ENCODE measurements at regions not wholly inside any gene's neighbourhood (a gene's known extent, or its start where the extent isn't known, plus 50 kb on each side); places are given as distances from the start of the nearest gene placed in this dataset.
"Not testable (repeated sequence)": the region's sequence is repeated elsewhere in the genome, so short reads cannot be mapped to it uniquely, and the experiment has no call there.

DNA sequence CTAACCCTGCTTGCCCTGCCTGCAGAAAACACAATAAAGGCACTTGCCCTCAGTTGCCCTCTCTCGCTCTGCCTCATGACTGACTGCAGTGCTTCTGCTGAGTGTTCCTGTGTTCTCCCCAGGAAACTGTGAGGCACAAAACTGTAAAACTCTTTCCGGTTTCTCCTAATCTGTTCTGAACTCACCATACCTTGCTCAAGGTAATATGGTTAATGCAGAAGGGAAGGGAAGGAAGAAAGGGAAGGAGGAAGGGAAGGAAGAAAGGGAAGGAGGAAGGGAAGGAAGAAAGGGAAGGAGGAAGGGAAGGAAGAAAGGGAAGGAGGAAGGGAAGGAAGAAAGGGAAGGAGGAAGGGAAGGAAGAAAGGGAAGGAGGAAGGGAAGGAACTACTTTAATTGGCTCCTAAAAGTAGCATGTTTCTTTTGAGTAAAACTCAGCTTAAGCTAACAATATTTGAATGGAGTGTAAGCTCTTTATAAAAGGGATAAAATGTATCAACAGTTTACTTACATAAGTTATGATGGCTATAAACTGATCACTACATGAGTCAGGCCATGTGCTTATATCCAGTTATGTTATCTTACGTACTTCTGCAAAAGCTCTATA is 334.0 kb upstream of the CLEC14A start:
- DNase-seq (ENCODE audit: low read depth, low spot score) = no peak

DNA sequence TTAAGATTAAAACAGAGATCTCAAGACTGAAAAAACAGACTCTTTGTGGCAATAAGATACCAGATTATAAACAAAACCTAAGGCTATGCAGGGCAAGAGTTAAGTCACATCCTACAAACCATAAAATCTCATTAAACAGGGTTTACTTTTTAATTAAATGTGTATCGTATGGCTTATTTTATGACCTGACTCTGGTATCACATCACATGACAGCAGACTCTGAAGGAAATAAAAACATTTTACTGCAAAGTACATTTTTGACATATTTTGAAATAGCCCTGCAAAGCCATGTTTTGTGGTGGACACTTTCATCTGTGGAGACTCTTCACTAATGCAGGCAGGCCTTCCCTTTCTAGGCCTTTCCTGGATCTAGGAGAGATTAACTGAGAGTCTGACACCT is 327.6 kb upstream of the CLEC14A start:
- DNase-seq (ENCODE audit: low read depth, low spot score) = no peak

GRCh38 chr14:38578278-38578681 is 322.4 kb upstream of the CLEC14A start:
- DNase-seq (ENCODE audit: low read depth, low spot score) = no peak

- DNase-seq (ENCODE audit: low read depth, low spot score) = no peak
Measured at GRCh38 chr14:38567703-38568102, 311.8 kb upstream of the CLEC14A start.

- DNase-seq (ENCODE audit: low read depth, low spot score) = no peak
Measured at GRCh38 chr14:38561657-38562056, 305.8 kb upstream of the CLEC14A start.

DNA sequence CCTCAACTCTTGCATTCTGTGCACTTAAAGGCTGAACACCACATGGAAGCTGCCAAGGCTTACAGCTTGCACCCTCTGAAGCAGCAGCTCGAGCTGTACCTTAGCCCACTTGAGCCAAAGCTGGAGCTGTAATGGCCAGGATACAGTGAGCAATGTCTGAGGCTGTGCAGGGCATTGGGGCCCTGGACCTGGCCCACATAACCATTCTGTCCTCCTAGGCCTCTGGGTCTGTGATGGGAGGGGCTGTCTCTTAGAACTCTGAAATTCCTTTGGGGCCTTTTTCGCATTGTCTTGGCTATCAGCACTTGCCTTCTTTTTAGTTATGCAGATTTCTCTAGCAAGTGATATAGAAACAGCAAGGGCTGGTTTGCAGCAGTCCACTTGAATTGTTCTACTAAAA is 303.8 kb upstream of the CLEC14A start:
- DNase-seq (ENCODE audit: low read depth, low spot score) = no peak

- not testable (repeated sequence) for DNase-seq (ENCODE audit: low read depth, low spot score)
Measured at GRCh38 chr14:38557391-38557790, 301.5 kb upstream of the CLEC14A start.

- no peak for DNase-seq (ENCODE audit: low read depth, low spot score)
Measured at GRCh38 chr14:38556252-38556651, 300.4 kb upstream of the CLEC14A start.

DNA sequence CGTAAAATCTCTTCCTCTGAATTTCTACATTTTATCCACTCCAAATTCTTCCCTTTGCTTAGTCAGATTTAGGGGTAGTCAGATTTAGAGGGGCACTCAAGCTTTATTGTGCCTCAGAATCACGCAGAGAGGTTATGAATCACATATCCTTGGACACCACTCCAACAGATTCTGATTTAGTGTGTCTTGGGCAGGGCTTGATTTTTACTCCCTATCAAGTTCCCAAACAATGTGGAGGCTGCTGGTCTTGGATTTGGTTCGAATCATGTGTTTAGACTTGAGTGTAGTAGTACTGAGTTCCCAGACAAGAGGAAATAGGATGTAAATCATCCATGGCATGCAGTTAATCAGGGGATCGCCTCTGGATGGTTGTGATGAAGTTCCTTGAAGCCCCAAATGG is 298.1 kb upstream of the CLEC14A start:
- no peak for DNase-seq (ENCODE audit: low read depth, low spot score)

DNA sequence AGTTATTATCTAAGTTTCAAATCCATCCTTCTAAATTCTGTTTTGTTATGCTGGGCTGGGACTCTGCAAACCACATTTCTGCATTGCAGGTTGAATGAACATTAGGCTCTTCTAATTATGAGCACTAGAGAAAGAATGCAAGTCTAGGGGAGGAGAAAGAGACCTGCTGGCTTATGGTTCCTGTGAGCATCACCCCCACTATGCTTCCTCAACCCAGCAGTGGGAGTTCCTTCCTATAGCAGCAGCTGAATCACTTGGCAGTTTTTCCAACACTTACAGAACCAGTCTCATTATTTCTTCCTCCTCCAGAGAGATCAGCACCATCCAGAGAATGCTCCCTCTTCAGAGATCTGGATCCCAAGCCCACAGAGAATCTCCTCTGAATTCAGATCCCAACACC is 297.7 kb upstream of the CLEC14A start:
- DNase-seq (ENCODE audit: low read depth, low spot score) = no peak

- no peak for DNase-seq (ENCODE audit: low read depth, low spot score)
Measured at GRCh38 chr14:38549564-38549963, 293.7 kb upstream of the CLEC14A start.

DNA sequence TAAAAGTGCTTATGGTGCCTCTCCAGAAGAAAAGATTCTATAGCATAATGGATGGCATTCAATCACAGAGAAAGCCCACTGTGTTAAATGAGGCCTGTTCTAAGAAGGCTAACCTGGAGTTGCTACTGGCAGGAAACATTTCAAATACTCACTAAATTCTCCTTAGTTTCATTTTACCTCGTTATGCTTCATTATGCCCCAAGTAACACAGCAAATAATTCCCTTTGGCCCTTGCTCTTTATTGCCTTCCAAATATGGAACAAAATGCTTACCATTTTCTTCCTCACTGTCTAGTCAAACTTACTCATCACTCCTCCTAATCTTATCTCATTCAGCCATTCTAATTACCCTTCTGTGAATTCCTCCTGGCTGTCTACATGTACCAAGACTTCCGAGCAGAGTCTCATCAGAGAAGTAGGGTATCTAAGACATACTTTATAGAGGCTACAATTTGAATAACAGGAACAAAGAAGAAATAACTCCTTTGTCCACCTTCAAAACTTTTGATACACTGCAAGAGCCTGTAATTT is 292.1 kb upstream of the CLEC14A start:
- no peak for DNase-seq (ENCODE audit: low read depth, low spot score)

- DNase-seq (ENCODE audit: low read depth, low spot score) = no peak
Measured at GRCh38 chr14:38546932-38547551, 291.1 kb upstream of the CLEC14A start.

- no peak for DNase-seq (ENCODE audit: low read depth, low spot score)
Measured at GRCh38 chr14:38544776-38545175, 288.9 kb upstream of the CLEC14A start.

DNA sequence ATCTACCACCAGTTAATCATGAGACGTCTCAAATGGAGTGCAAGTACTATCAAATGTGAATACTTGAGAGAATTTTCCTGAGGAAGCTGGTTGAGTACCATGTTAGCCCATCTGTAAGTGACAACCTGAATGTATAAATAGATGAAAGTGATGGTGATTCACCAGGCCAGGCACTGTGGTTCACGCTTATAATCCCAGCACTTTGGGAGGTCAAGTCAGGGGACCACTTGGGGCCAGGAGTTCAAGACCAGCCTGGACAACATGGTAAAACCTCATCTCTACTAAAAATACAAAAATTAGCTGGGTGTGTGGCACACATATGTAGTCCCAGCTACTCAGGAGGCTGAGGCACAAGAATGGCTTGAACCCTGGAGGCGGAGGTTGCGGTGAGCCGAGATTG is 288.0 kb upstream of the CLEC14A start:
- not testable (repeated sequence) for DNase-seq (ENCODE audit: low read depth, low spot score)

- DNase-seq (ENCODE audit: low read depth, low spot score) = not testable (repeated sequence)
Measured at GRCh38 chr14:38538053-38538452, 282.2 kb upstream of the CLEC14A start.

- DNase-seq (ENCODE audit: low read depth, low spot score) = no peak
Measured at GRCh38 chr14:38536376-38537038, 280.6 kb upstream of the CLEC14A start.

GRCh38 chr14:38528582-38528981 is 272.7 kb upstream of the CLEC14A start:
- no peak for DNase-seq (ENCODE audit: low read depth, low spot score)

GRCh38 chr14:38527502-38527878 is 271.6 kb upstream of the CLEC14A start:
- no peak for DNase-seq (ENCODE audit: low read depth, low spot score)

- DNase-seq (ENCODE audit: low read depth, low spot score) = no peak
Measured at GRCh38 chr14:38526826-38527501, 271.1 kb upstream of the CLEC14A start.

DNA sequence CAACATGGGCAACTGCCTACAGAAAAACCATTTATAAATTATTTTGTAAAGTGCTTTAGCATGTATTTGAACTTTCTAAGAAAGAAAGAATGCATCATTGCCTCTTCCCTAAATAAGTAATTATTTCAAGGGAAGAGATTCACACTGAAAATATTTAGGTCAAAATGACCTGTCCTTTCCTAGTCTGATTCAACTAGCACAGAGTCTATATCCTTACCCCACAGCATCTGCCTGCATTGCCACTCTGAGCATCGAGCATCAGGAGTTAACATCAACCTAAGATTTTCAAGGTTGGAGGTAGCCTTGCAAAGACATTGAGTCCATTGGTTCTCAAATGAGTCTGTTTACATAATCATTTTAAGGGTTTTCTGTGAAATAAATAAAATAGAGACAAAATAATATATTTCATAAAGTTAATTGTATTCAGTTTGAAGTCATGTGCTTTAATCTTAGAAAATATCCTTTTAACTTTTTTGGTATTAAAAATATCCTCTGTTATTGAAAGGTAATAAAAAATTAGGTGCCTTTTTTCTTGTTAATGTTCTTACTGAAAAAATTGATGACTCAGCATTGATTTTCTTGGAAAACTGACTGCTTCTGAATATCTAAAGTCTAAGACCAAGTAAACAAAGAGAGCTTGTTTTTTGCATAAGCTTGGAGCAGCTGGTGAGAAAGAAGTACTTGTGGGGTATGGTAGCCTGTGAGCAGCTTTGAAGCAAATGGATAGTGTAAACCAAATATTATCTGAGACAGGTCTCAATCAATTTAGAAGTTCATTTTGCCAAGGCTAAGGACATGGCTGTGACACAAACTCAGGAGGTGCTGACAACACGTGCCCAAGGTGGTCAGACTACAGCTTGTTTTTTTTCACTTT is 269.0 kb upstream of the CLEC14A start:
- no peak for DNase-seq (ENCODE audit: low read depth, low spot score)
